Retinal pigment epithelial cell (primary cell): ENCODE measurements at regions not wholly inside any gene's neighbourhood (a gene's known extent, or its start where the extent isn't known, plus 50 kb on each side); places are given as distances from the start of the nearest gene placed in this dataset.
A peak's percentile ranks its signal among the peaks of the same experiment; 100 is the strongest.

Experiments used
- DNase-seq: peaks from one replicate; pipeline ENCODE4 v3.0.0-alpha.2; 2010; ENCODE audit warnings: low read depth
- H3K4me3 ChIP-seq: 2 replicates; pipeline ENCODE4 v1.5.1; 2011; ENCODE audit warnings: mild to moderate bottlenecking, low read length, control low read depth, moderate library complexity
- TF ChIP-seq, protein P1 (sequence below): conservative IDR thresholded peaks from 2 replicates; pipeline ENCODE4 v1.5.1; 2011; ENCODE audit warnings: low read depth, low read length, control low read depth, inconsistent platforms

DNA sequence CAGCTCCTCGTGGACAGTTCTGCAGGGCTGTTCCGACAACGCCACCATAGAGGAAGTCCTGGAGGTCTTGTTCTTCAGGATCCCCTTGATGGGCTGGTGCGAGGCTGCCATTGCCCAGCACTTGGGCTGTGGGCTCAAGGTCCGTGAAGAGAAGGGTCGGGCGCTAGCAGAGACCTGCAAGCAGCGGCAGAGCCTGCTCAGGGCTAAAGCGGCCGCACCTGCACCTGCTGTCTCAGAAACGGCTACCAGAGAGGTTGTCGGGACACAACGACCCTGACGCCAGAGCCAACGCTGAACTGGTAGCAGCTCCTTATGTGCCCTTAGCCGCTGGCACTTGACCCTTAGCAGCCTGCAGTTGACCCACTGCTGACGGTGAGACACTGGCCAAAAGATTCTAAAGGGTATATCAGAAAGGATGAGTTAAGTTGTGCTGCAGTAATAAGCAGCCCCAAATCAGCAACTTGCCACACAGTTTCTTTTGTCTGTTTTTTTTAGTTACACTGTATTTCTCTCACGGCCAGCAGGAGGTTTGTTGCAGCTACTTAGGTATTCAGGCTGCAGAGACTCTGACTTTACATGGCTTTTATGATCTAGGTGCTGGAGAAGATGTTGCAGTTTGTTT lies 55.5 kb upstream of the ST6GAL2 start:
- DNase-seq = no peak
- no peak overlapping the region for H3K4me3 ChIP-seq
- TF ChIP-seq, protein P1, sequence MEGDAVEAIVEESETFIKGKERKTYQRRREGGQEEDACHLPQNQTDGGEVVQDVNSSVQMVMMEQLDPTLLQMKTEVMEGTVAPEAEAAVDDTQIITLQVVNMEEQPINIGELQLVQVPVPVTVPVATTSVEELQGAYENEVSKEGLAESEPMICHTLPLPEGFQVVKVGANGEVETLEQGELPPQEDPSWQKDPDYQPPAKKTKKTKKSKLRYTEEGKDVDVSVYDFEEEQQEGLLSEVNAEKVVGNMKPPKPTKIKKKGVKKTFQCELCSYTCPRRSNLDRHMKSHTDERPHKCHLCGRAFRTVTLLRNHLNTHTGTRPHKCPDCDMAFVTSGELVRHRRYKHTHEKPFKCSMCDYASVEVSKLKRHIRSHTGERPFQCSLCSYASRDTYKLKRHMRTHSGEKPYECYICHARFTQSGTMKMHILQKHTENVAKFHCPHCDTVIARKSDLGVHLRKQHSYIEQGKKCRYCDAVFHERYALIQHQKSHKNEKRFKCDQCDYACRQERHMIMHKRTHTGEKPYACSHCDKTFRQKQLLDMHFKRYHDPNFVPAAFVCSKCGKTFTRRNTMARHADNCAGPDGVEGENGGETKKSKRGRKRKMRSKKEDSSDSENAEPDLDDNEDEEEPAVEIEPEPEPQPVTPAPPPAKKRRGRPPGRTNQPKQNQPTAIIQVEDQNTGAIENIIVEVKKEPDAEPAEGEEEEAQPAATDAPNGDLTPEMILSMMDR = no peak

DNA sequence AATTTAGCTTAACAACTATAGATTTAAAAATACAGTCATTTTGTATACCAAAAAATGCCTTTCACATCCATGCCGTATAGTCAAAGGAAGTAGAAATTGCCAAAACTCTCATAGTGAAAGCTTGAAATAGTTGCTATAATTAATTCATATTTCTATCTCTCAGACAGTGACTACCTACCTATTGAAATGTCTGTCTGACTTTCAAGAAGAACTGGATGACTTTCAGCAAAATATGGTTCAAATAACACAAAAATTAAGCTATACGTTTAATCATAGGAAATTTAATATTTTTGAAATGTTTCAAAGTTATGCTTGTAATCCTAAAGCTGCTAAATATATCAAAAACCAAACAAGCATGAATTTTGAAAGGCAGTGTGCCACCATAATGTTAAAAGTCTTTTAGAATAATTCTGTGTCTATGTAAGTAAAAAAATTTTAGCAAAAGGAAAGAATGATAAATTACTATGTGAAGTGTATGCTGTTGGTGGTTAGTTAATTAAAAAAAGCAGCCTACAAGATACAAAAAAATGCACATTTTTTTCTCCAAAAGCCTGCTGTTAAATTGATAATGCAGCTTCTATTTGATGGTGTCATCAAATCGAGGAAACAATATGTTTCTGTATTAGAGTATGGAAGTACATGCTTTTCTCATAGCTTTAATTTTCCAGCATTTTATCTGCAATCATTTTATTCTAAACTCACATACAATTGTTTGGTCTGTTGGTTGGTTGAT lies 57.7 kb upstream of the ST6GAL2 start:
- TF ChIP-seq, protein P1 = no peak
- DNase-seq = no peak
- H3K4me3 ChIP-seq = no peak overlapping the region

DNA sequence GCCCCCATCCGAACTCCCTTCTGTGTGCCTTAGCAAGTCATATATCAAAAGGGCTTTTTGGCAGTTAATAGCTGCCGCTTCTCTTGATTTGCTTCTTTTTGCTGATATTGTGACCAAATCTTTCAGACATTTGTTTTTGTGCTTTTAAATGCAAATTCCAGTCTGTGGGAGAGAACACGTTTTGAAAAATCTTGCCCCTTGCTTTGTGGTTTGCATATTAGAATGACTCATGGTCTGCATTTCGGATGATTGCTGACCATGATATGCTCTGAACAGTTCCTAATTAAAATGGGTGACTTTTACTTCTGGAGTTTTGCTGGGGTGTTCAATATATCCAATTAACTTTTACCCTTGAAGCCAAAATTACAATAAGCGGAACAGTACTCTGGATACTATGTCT lies 58.2 kb upstream of the ST6GAL2 start:
- DNase-seq = peak; percentile 42
- no peak overlapping the region for H3K4me3 ChIP-seq
- TF ChIP-seq, protein P1 = no peak

DNA sequence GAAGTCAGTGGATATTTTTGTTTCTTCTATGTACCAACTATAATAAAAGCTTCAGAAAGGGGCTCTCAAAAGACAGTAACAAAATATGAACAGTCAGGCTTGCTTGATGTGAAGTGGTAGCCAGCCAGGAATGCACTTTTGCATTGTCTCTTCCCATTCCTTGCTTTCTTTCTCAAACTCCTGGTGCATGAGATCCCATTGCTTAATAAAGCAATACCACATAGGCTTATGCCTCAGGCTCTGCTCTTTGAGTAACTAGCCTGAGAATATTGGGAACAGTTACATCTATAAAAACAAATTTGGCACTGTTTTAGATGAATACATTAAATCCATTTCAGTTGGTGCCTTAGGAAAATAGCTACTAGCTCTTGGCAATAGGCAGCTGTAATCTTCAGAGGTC lies 62.6 kb upstream of the ST6GAL2 start:
- no peak for DNase-seq
- no peak overlapping the region for H3K4me3 ChIP-seq
- TF ChIP-seq, protein P1 = no peak

DNA sequence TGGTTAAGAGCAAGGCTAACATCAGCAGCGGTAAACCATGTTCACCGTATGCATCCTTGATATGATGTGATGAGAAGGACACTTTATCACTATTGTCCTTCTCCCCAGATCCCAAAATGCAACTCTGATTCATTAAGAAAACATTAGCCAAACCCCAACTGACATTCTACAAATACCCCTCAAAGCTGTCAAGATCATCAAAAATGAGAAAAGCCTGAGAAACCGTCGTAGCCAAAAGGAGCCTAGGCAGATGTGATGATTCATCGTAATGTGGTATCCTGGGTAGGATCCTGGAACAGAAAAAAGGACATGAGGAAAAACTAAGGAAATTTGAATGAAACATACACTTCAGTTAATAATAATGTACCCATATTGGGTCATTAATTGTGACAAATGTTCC lies 67.3 kb upstream of the ST6GAL2 start:
- DNase-seq = no peak
- H3K4me3 ChIP-seq = no peak overlapping the region
- TF ChIP-seq, protein P1 = no peak

DNA sequence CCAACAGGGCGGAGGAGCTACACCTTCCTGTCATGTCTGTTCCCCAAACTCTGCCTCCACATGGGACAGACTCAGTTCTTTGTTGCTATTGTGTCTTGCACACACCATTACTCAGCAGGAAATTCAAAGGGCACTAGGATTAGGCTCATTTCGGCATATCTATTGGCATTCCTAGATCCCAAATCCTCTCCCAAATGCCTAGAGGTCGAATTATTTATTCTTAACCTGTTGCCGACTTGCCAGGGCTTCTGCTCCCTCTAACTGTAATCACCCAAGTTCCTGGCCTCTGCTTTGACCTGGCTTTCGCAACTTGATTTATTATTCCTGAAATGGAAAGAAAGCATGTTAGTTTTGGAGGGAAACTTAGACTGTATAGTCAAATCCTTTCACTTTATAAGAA lies 67.8 kb upstream of the ST6GAL2 start:
- TF ChIP-seq, protein P1 = no peak
- no peak for DNase-seq
- H3K4me3 ChIP-seq = no peak overlapping the region

DNA sequence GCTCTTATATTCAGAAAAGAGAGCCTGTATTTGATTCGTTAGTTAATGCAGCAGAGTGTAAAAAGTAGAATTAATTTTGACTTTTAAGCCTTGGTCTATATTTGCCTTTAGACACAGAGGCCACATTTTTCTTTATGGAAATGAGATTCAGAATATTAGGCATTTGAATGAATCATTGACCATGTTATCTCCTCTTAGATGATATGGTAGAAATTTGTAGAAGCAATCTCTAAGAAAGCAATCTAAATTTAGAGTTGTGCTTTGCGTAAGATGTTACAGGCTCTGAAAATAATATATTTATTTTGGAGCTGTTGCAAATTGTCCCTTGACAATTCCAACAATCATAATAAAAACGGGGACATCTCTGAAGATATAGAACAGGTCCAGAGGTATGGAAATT lies 68.3 kb upstream of the ST6GAL2 start:
- no peak overlapping the region for H3K4me3 ChIP-seq
- TF ChIP-seq, protein P1 = no peak
- DNase-seq = no peak
